ENCODE measurements at regions not wholly inside any gene's neighbourhood (a gene's known extent, or its start where the extent isn't known, plus 50 kb on each side); places are given as distances from the start of the nearest gene placed in this dataset.

DNA sequence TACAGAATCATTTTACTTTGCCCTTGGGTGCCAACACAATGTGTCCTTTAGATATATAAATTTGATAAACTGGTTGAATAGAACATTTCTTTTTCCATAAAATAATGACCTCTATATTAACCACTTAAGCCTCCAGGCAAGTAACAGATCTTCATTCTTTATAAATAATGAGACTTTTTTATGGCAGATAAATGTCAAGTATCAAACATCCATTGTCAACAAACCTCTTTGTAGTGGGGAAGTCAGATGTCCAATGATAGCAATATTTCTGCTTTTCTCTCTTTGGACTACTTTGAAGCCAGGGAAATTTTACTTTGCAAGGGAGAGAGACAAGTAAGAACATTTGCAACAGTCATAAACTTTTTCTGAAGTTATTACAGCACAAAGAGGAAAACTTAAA, 841.2 kb downstream of the CDH8 start:
- H3K4me3 ChIP-seq (ENCODE audit: low read depth, low read length) = no peak overlapping the region
- TF ChIP-seq, protein P1, sequence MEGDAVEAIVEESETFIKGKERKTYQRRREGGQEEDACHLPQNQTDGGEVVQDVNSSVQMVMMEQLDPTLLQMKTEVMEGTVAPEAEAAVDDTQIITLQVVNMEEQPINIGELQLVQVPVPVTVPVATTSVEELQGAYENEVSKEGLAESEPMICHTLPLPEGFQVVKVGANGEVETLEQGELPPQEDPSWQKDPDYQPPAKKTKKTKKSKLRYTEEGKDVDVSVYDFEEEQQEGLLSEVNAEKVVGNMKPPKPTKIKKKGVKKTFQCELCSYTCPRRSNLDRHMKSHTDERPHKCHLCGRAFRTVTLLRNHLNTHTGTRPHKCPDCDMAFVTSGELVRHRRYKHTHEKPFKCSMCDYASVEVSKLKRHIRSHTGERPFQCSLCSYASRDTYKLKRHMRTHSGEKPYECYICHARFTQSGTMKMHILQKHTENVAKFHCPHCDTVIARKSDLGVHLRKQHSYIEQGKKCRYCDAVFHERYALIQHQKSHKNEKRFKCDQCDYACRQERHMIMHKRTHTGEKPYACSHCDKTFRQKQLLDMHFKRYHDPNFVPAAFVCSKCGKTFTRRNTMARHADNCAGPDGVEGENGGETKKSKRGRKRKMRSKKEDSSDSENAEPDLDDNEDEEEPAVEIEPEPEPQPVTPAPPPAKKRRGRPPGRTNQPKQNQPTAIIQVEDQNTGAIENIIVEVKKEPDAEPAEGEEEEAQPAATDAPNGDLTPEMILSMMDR (IDR thresholded peaks at IDR 0.05; ENCODE audit: insufficient read depth, low read depth, low read length) = no peak
- no peak for DNase-seq (ENCODE audit: low read depth)

DNA sequence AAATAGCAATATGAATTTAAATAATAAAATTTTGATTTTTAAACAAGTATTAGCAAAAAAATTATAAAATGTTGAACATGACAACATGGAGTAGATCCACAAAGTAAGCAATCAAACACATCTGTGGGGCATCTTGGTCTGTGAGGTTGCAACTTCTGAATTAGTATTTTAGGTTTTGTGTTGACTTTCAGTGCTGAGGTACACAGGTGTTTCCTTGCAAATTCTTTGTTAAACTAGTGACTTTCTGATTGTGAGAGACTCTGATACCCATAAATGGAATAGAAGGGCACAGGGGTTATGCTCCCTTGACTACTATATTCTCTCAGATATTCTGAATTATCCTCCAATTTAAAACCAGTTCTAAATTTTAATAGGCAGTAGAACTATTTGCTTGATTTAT, 841.7 kb downstream of the CDH8 start:
- TF ChIP-seq, protein P1 (IDR thresholded peaks at IDR 0.05; ENCODE audit: insufficient read depth, low read depth, low read length) = no peak
- DNase-seq (ENCODE audit: low read depth) = no peak
- H3K4me3 ChIP-seq (ENCODE audit: low read depth, low read length) = no peak overlapping the region

DNA sequence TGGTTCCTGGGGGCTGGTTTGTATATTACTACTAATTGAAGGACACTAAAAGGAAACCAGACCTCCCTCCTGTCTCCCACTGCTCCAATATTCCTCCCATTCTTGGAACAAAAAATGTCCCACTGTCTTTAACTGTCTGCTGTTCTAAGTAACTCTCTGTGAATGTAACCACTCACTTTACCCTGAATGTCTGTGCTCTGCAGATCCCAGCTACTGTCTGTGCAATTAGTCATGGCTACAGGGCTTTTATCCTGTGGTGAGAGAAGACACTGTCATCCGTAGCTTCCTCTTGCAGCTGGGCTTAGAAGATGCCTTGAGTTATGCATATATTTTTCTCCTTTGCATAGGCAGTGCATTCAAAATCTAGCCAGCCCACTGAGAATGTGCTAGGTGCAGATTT, 853.8 kb downstream of the CDH8 start:
- TF ChIP-seq, protein P1 (IDR thresholded peaks at IDR 0.05; ENCODE audit: insufficient read depth, low read depth, low read length) = no peak
- DNase-seq (ENCODE audit: low read depth) = no peak

DNA sequence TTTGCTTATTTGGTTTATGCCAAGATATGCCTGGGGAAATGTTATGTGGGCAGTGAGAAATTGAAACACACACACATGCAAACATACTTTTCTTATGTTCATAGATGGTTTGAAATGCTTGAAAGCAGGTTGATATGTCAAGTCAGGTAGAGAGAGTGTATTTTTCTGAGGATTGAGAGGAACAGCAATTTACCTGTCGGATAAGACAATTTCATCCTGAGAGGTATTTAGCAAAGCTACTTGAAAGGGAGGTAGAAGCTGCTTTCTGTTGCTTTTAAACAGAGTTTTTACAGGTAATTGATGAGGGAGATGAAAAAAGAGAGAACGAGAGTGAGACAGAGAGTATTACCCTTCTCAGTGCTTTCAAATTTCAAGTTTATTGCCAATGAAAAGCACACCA, 854.3 kb downstream of the CDH8 start:
- TF ChIP-seq, protein P1 (IDR thresholded peaks at IDR 0.05; ENCODE audit: insufficient read depth, low read depth, low read length) = no peak
- H3K4me3 ChIP-seq (ENCODE audit: low read depth, low read length) = no peak overlapping the region
- no peak for DNase-seq (ENCODE audit: low read depth)

More for the DNA sequence above, 853.8 kb downstream of the CDH8 start:
- H3K4me3 ChIP-seq (ENCODE audit: low read depth, low read length) = no peak overlapping the region

DNA sequence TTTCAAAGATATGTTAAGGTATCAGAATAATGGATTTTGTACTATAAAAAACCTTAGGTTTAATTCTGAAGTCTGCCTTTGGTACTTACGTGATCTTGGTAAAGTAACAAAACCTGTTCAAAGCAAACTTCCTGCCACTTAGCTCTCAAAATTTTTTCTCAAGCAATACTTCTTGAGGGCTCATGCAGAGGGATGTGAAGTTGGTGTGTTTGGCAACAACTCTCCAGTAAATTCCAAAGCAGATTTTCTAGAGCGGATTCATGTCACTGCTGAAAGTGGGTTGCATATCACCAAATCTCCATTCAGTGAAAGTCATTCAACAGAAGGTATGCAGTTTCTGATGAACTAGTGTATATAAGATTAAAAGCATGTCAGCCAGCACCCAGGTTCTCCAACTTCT, 856.7 kb downstream of the CDH8 start:
- no peak for DNase-seq (ENCODE audit: low read depth)
- TF ChIP-seq, protein P1 (IDR thresholded peaks at IDR 0.05; ENCODE audit: insufficient read depth, low read depth, low read length) = no peak
- no peak overlapping the region for H3K4me3 ChIP-seq (ENCODE audit: low read depth, low read length)

DNA sequence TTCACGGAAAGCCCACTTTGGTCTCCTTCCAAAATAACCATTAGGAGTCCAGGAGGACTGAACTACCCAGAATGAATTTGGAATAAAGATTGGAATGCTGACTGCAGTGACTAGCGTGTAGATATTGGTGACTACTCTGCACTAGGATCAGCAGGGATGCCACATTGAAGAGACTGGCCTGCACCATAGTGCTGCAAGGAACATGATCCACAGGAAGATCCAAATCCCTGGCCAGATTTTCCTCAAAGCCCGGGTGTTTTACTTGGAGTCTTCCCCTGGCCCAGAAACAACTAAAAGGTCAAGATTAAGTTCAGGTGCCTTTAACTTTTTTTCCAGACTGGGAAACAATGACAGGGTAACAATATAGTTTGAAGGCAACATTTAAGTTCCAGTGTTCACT, 870.4 kb downstream of the CDH8 start:
- no peak for DNase-seq (ENCODE audit: low read depth)
- no peak overlapping the region for H3K4me3 ChIP-seq (ENCODE audit: low read depth, low read length)
- TF ChIP-seq, protein P1 (IDR thresholded peaks at IDR 0.05; ENCODE audit: insufficient read depth, low read depth, low read length) = no peak

DNA sequence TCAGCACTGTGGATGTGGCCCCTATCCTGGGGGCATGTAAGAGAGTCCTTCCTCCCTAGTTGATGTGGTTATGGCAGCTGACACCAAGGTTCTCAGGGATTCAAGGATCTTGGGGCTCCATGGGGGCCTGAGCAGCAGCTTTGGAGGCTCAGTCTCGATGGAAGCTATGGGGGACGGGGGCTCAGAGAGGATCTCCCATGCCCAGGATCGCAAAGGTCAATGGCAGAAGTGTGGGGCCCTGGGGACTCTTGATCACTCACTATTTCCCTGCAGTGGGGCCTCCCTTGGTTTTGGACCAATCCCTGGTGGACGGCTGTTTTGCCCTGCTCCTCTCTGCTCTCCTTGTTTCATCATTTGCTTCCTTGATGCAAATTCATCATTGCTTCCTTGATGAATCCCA, 885.9 kb downstream of the CDH8 start:
- no peak for DNase-seq (ENCODE audit: low read depth)
- TF ChIP-seq, protein P1 (IDR thresholded peaks at IDR 0.05; ENCODE audit: insufficient read depth, low read depth, low read length) = no peak
- no peak overlapping the region for H3K4me3 ChIP-seq (ENCODE audit: low read depth, low read length)

Measured in fibroblast of villous mesenchyme (primary cell).